Left renal cortex interstitium (tissue), 4 donors: ENCODE measurements at regions not wholly inside any gene's neighbourhood (a gene's known extent, or its start where the extent isn't known, plus 50 kb on each side); places are given as distances from the start of the nearest gene placed in this dataset.

Source experiments
- DNase-seq, 4 donors: peaks; one replicate each; pipeline ENCODE4 v3.0.0-alpha.2; 2013; ENCODE audit warnings: low read depth in 4 of 4, low spot score in 2 of 4, missing footprints in 1 of 4

DNA sequence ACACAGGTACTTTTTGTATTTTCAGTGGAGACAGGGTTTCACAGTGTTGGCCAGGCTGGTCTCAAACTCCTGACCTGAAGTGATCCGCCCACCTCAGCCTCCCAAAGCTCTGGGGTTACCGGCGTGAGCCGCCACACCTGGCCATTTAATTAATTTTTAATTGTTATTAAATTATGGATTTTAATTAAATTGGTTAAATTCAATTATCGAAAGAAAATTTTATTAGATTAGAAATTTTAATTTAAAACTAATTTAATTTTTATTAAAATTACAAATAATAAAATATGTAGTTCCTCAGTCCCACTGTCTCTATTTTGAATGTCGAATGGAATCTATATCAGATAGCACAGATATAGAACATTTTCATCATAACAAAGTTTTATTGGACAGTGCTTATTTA is 416.5 kb downstream of the GABRG2 start:
- no peak for DNase-seq

DNA sequence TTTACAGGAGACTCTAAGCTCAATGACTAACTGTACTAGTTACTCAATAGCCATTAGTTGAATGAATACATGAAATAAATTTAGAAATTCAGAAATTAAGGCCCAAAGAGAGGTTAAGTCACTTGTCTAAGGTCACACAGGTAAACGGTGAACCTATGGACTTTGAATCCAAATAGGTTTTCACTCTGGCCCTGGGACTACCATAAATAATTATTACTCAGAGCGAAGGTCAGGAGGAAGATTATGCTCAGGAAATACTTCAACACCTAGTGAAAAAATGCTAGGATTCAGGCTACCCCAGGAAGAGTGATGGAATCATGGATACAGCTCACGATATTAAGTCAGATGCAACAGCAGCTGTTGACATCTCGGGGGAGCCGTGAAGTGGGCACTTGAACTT is 417.4 kb downstream of the GABRG2 start:
- no peak for DNase-seq

DNA sequence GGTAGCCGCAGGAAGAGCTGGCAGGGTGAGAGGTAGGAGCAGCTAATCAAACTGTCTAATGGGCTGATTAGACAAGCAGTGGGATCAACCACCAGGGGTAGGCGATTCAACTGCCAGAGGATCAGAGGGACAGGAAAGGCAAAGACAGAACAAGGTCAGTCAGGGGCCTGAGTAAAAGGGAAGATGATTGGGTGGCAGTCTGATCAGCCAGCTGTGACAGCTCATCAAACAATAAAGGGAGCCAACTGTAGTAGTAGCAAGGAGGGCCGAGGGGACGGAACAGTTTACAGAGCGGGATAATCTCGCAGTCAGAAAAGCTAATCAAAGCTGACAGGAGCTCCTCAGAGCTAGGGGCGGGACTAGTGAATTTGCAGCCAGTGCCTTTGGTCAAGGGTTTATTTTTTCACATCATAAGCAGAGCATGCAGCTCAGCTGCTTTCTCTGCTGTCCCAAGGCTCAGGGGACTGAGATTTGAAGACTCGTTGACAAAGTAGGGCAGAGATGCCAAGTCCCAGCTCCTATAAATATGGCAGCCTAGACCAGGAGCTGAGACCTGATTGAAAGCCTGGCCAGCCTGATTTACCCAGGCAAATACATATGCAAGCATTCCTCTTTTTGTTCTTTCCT is 418.2 kb downstream of the GABRG2 start:
- no peak for DNase-seq

DNA sequence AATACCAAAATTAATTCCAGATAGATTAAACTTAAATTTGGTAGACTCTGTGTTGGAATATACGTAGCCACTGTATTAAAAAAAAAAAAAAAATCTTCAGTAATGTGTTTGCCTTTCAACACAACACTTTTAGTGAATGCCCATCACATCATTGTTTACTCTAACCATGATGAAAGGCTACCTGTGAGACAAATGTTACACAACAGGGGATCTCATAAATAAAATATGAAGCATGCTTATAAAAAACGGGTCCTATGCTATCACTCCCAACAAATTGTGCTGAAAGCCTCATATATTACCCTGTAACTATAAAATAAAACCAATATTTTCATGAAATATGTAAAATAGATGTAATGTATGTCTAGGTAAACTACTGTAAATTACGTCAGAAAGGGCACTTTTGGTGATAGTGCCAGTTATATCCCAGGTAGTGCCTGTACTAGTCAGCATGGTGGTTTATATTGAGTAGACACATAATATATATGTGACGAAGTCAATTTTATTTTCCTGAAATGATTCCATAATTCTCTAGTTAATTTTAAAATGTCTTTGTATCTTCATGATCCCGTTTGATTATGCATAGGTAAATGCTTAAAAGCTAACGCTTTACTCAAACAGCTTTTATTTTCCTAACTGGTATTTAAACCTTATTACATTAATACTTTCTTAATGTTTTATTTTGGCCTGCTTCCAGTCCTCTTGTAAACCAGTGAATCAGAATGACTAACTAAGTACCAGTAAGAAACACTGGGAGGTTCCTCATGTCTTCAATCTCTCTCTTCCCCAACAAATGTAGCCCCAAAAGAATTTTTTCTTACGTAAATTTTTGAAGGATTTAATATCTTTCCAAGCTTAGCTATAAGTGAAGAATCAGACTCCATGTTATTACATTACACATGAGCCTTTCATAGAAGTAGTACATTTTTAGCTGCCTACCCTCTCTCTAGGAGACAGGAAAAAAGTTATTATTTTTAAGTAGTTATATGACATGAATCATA is 420.3 kb downstream of the GABRG2 start:
- DNase-seq = no peak

DNA sequence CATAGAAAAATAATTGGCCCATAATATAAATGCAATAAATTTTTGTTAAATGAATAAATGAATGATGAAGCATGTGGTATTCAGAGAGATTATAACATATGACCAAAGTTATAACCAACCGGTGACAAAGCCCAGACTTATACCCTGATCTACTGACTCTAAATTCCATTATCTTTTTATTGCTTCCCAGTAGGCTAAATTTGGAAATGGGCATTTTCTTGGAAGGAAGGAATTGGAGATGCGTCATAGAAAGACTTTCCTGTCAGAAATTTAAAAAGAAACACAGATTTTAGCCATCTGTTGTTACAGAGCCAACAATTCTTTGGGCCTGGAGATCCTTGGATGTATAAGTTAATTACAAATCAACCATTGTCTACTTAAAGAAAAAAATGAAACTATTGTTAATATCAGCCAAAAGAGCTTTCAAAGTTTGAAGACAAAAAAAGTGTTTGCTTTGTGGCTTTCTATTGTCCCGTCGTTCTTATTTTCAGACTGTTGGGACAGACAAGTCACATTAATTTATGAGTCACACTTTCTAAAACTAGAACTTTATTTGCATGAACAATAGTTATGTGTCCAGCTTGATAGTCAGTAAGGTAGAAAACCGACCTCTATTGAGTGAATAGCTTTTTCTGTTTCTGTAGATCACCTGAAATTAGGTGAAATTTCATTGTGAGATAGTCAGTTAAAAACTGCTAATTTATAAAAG is 428.7 kb downstream of the GABRG2 start:
- no peak for DNase-seq

DNA sequence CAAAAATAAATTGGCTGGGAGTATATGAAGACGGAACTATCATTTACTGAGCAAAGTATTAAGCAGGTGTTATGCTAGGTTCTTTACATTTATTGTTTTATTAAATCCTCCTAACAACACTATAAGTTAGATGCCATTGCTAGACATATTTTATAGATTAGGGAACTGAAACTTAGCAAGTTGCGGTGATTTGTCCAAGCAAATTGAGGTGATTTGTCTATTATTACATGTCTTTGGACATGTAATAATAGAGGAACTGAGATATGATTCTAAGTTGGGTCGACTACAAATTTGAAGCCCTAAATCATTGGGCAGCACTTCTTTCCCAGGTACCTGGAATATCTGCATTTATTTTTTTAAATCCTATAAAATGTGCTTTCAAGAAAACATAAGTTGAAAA is 429.9 kb downstream of the GABRG2 start:
- no peak for DNase-seq

DNA sequence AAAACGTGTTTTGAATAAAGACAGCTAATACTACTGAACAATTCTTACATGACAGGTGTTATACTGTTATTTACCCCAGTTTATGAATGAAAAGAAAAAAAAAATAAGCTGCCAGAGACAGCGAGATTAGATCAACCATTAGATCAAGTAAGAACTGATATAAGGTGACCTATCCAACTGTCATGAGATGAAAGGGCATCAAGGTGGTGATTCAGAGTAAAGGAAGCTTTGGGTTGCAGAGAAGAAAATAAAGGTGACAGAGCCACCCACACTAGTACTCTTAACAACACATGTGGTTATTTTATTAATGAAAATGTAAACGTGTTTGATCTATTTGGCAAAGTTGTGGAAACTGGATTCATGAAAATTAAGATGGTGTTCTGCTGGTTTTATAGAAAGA is 435.2 kb downstream of the GABRG2 start:
- DNase-seq = no peak

DNA sequence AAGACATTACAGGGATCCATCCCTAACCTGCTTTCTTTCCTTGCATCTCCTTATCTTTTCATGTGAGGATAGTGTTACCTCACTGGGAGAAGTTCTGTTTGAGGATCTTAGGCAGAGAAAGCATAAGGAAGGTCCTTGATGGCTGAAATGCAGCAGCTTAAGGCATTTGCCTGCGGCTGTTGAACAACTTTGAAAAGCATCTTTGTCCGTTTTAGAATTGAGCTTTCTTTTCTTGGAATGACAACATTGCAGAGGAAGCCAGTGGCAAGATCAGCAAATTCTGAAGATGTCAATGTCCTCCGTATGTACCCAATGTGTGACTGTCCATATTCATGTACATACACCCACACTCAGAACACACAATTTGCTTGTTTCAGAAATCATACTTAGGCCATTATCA is 436.2 kb downstream of the GABRG2 start:
- no peak for DNase-seq

DNA sequence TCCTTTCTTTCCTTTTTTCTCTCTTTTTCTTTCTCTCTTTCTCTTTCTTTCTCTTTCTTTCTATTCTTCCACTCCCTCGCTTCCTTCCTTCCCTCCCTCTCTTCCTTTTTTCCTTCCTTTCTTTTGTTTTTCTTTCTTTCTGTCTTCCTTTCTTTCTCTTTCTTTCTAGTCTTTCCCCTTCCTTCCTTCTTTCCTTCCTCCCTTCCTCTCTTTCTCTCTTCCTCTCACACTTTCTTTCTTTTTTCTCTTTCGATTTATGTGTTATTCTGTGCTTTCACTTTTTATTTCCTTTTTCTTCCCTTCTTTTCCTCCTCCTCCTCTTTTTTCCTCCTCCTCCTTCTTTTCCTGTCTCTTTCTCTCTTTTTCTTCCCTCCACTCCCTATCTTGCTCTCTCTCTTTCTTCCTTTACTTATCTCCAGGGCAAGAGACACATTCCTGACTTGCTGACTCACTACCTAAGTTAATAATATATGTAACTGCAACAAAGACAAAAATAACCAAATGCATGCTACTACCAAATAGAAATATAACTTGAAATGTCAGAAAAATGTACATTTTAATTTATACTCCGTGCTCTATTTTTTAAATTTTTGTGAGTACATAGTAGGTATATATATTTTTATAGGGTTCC is 445.5 kb downstream of the GABRG2 start:
- no peak for DNase-seq

DNA sequence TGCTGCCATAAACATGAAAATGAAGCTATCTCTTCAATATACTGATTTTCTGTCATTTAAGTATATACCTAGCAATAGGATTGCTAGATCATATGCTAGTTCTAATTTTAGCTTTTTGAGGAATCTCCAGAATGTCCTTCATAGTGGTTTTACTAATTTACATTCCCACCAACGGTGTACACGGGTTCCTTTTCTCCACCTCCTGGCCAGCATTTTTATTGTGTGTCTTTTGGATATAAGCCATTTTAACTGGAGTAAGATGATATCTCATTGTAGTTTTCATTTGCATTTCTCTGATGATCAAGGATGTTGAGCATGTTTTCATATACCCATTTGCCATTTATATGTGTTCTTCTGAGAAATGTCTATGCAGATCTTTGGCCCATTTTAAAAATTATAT is 446.5 kb downstream of the GABRG2 start:
- DNase-seq = no peak

DNA sequence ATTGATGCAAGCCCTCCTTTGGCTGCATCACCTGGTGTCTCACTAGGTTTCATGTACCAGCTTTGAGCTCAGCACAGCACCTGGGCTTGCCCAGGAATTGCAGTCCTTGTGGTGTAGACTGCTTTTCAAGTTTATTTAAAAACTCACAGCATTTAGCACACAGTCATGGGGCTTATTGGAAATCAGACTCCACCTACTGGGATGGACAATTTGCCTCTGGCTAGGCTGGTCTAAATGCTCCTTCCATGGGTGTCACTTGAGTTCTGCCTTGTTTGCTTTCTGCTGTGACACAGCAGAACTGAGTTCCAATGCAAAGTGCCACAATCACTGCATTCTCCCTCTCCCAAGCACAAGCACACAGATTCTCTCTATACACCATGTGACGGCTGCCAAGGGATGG is 453.3 kb downstream of the GABRG2 start:
- no peak for DNase-seq

DNA sequence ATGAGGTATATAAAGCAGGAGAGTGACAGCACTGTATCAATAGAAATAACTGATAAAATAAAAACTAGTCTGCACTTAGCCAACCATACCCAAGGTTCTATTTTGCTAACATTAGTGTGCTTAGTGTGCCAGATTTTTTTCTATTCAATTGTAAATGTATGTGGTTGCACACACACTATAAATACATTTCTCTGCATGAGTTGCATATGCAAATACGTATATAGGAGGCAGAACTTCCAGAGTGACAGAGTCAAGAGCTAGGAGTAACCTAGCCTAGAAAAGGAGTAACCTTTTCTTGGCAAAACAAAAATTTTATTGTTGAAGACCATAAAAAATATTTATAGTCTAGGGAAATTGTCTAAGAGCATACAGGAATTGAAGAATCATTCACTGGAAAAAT is 461.6 kb downstream of the GABRG2 start:
- no peak for DNase-seq

DNA sequence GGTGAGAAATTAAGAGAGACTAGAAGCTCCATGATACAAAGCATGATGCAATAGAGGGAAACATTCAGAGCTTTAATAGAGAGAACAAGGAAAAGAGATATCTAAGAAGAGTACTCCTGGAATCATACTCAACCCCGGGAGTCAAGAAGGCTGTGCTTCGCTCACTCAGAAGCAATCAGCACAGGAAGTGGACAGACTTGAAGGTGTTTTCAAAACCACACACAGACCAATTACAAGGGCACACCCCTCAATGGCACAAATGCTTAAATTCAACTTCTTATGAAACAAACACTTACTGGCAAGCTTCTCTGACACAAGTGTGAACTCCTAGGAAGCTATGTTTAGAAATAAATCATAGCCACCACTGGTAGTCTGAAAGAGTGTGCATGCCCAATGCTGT is 462.3 kb downstream of the GABRG2 start:
- DNase-seq = no peak

DNA sequence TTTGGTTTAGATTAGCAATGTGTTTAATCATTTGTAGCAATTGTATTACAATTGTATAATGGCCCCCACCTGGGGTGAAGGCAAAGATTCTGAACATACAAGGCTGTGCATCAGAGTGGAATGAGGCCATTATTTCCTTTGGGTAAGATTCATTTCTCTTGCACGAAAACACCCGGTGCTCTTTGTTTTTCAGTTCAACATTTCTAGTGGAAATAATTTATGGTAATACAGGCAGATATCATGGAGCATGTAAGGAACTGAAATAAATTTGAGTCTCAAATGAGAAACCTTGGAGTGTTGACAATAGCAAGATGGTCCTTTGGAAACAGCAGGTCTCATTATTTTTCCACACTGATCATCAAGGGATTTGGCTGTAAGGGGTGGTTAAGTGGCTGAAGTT is 475.9 kb downstream of the GABRG2 start:
- no peak for DNase-seq

DNA sequence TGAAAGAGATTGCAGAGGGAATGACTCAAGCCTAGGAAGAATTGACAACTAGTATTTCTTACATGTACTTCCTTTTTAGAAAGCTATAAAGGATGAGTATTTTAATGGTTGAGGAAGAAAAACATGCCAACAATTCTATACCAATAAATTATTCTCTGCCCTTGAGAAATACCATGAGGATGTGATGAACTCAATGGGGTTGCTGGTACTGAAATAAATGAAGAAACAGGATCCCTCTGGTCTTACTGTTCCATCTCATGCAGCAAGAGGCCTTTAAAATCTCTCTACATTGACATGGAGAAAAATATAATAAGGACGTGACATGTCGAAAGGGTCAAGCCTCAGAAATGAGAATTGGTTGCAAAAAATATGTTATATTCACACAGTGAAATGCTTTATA is 477.3 kb downstream of the GABRG2 start:
- DNase-seq = no peak

DNA sequence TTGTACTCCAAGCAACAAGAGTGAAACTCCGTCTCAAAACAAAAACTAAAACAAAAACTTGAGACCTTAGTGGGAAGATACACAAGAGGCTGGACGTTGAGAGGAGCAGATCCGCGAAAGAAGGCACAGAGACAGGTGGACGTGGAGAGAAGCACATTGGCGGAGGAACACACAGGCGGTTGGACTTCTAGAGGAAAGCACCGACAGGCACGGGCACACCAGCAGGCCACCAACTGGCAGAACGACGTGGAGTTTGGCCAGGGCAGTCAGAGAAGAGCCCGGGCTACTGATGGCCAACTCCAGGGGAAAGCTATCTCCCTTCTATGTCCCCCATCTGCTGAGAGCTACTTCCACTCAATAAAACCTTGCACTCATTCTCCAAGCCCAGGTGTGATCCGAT is 482.7 kb downstream of the GABRG2 start:
- DNase-seq = no peak

DNA sequence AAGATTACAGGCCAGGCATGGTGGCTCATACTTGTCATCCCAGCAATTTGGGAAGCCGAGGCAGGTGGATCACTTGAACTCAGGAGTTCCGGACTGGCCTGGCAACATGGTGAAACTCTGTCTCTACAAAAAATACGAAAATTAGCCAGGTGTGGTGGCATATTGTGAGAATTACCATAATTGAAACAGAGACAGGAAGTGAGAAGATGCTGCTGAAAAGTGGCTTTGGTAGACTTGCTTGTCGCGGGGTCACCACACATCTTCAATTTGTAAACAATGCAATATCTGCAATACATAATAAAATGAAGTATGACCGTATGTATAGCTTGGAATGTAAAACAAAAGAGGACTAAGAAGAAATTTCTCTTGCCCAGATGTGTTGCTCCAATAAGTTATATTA is 490.5 kb downstream of the GABRG2 start:
- no peak for DNase-seq

DNA sequence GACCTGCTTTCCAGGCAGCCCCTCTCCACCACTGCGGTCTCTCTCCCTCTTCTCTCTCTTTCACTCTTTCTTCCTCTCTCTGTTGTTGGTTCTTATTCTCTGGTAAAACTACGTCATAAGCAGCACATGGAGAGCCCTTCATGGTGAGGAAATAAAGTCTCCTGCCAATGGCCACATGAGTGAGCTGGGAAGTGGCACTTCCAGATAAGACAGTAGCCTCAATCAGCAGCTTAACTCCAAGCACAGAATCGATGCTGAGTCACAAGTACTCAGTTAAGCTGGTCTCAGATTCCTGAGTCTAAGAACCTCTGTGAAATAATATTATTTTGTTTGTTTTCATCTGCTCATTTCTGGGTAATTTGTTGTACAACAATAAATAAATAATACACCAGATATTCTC is 500.1 kb downstream of the GABRG2 start:
- no peak for DNase-seq

DNA sequence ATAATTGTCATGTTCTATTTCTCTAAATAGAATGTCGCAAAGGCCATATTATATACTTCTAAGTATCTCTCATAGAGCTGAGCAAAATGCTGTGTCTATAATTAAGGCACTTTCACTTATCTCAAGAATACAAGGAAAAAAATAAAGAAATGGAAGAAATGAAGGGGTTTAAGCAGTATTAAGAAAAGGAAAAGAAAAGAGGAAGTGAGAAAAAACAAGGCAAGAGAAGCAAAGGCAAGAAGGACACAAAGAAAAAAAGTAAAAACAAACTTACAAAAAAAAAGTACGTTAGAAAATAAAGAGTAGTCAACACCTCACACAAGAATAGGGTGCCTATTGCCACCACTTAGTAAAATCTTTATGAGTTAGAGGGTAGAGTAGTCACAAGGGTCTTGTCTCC is 506.2 kb downstream of the GABRG2 start:
- DNase-seq = no peak

DNA sequence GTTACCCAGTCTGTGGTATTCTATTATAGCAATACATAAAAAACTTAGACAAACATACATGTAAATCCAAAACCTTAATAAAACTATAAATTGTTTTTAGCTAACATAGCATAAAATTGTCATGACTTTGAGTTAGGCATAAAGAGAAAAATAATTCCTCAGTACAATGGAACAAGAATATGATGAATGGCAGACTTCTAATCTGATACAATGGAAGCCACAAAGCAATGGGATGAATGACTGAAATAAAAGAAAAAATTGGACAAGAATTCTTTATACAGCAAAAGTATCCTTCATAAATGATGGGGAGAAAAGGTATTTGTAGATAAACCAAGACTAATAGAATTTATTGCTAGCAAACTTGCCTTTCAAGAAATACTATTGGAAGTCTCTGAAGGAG is 524.2 kb downstream of the GABRG2 start:
- no peak for DNase-seq

DNA sequence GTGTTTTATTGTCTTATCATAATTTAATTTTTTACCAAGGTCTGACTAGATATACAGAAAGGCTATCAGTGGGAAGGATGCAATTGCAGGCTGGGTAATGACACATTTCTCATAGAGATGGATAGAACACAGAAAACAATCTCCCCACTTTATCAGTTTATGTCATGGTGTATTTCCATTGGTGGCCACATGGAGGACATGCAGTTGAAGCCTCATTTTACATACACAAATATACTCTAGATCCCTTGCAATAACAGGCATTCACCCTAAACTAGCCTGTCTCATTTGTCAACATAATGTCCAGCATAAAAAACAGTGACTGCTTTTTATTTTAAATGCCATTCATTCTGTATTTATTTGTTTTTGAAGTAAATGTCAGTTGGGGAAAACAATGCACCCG is 526.3 kb downstream of the GABRG2 start:
- DNase-seq = no peak
